ENCODE measurements at regions not wholly inside any gene's neighbourhood (a gene's known extent, or its start where the extent isn't known, plus 50 kb on each side); places are given as distances from the start of the nearest gene placed in this dataset.

- H3K36me3 Mint-ChIP-seq (ENCODE audit: low read depth) = no peaks in the 10 kb centered on the region
- H3K27me3 Mint-ChIP-seq (ENCODE audit: low read depth, poor library complexity) = no peaks in the 10 kb centered on the region
- no peak for DNase-seq
- TF ChIP-seq CTCF (IDR thresholded peaks at IDR 0.05) = no peak
- H3K27ac Mint-ChIP-seq = no peak overlapping the region
- H3K4me3 Mint-ChIP-seq = no peak overlapping the region
- peaks cover 10% of the 10 kb centered on the region for H3K9me3 Mint-ChIP-seq
- H3K4me1 Mint-ChIP-seq = peaks cover 9% of the 10 kb centered on the region
These were observed 124.2 kb upstream of the AADACL2 start for GRCh38 chr3:151609491-151609890.

- Mint-ChIP-seq H3K27me3 (ENCODE audit: low read depth, poor library complexity) (no peaks in the 10 kb centered on the region), H3K36me3 (ENCODE audit: low read depth) (no peaks in the 10 kb centered on the region), H3K27ac (no peak overlapping the region), H3K4me3 (no peak overlapping the region), H3K4me1 (peaks cover 26% of the 10 kb centered on the region), H3K9me3 (peaks cover 5% of the 10 kb centered on the region)
- DNase-seq = no peak
- TF ChIP-seq CTCF (IDR thresholded peaks at IDR 0.05) = no peak
These were observed 128.8 kb upstream of the AADACL2 start for GRCh38 chr3:151604891-151605290.

GRCh38 chr3:151600783-151601182, 132.9 kb upstream of the AADACL2 start:
- DNase-seq = no peak
- H3K4me1 Mint-ChIP-seq = peaks cover 25% of the 10 kb centered on the region
- no peak overlapping the region for H3K27ac Mint-ChIP-seq
- no peak overlapping the region for H3K4me3 Mint-ChIP-seq
- H3K27me3 Mint-ChIP-seq (ENCODE audit: low read depth, poor library complexity) = no peaks in the 10 kb centered on the region
- TF ChIP-seq CTCF (IDR thresholded peaks at IDR 0.05) = no peak
- no peaks in the 10 kb centered on the region for H3K36me3 Mint-ChIP-seq (ENCODE audit: low read depth)
- no peaks in the 10 kb centered on the region for H3K9me3 Mint-ChIP-seq

DNA sequence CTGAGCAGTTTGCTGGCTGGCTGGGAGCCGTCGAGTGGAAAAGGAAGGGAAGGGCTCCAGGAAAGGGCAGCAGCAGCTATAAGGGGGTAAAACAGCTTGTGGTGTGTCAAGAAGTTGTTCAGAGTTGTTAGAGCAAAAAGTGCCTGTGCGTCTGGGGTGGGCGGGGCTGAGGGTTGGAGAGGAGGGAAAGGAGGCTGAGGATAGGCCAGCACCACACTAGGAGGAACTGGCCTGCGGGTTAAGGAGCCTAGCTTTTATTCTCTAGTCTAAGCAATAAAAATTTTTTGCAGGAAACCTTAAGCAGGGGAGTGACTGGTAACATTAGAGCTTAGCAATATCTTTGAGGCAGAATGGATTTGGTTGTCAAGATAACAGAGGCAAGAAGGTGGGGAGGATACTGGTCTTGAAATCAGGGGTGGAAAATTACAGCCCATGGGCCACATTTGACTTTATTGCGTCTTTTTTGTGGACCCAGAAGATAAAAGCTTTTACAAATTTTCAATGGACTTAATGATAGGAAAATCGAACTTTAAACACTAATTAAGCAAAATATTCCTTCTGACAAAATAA, 134.5 kb upstream of the AADACL2 start:
- H3K27me3 Mint-ChIP-seq (ENCODE audit: low read depth, poor library complexity) = no peaks in the 10 kb centered on the region
- no peaks in the 10 kb centered on the region for H3K9me3 Mint-ChIP-seq
- TF ChIP-seq CTCF (IDR thresholded peaks at IDR 0.05) = no peak
- peak; percentile 10 for DNase-seq
- no peaks in the 10 kb centered on the region for H3K36me3 Mint-ChIP-seq (ENCODE audit: low read depth)
- H3K4me1 Mint-ChIP-seq = peaks cover 25% of the 10 kb centered on the region
- peak overlapping the region; percentile 73 for H3K27ac Mint-ChIP-seq
- no peak overlapping the region for H3K4me3 Mint-ChIP-seq

DNA sequence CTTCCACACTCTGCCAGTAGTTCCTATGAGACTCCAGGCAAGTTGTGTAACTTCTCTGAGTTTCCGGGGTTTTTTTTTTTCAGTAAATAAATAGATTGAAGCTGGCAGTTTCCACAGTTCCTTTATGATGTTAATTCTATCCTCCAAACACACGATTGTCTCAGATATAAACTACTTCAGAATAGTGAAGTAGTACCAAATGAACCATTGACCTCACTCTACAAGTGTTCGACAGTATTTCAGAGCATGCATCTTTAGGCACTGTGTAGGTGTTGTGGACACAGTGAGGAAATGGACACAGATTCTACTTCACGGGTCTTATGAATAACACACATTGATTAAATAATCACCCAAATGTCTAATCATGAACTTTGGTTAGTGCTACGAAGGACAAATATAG, 136.1 kb upstream of the IGSF10 start:
- H3K27me3 Mint-ChIP-seq (ENCODE audit: low read depth, poor library complexity) = no peaks in the 10 kb centered on the region
- no peaks in the 10 kb centered on the region for H3K36me3 Mint-ChIP-seq (ENCODE audit: low read depth)
- no peak overlapping the region for H3K4me3 Mint-ChIP-seq
- TF ChIP-seq CTCF (IDR thresholded peaks at IDR 0.05) = no peak
- H3K9me3 Mint-ChIP-seq = no peaks in the 10 kb centered on the region
- H3K27ac Mint-ChIP-seq = no peak overlapping the region
- peaks cover 19% of the 10 kb centered on the region for H3K4me1 Mint-ChIP-seq
- no peak for DNase-seq

GRCh38 chr3:151593928-151594327, 133.1 kb upstream of the IGSF10 start:
- TF ChIP-seq CTCF (IDR thresholded peaks at IDR 0.05) = no peak
- Mint-ChIP-seq H3K36me3 (ENCODE audit: low read depth) (no peaks in the 10 kb centered on the region), H3K9me3 (no peaks in the 10 kb centered on the region), H3K4me1 (peaks cover 3% of the 10 kb centered on the region), H3K27me3 (ENCODE audit: low read depth, poor library complexity) (no peaks in the 10 kb centered on the region), H3K4me3 (no peak overlapping the region), H3K27ac (no peak overlapping the region)
- DNase-seq = no peak

All from nephron progenitor cell (in vitro differentiated cells).